A673 (cell line): ENCODE measurements at regions not wholly inside any gene's neighbourhood (a gene's known extent, or its start where the extent isn't known, plus 50 kb on each side); places are given as distances from the start of the nearest gene placed in this dataset.
A peak's percentile ranks its signal among the peaks of the same experiment; 100 is the strongest.
"Not testable (repeated sequence)": the region's sequence is repeated elsewhere in the genome, so short reads cannot be mapped to it uniquely, and the experiment has no call there.

Experiments used
- BruUV-seq: library from RNA; stranded (reverse); fragments of 400-500 nt; replicated peaks from 2 replicates; lab custom pipeline; 2021; lab: Mats Ljungman, UMichigan
- CTCF ChIA-PET: fragments of 300-600 bp; sonication (Branson Sonifier 250); formaldehyde crosslinking; loops from one replicate; lab custom pipeline; 2022; ENCODE audit warnings: antibody characterized with exemption; lab: Charles Lee
- POLR2A ChIA-PET: fragments of 300-600 bp; sonication (Branson Sonifier 250); formaldehyde crosslinking; loops from one replicate; lab custom pipeline; 2022; ENCODE audit warnings: antibody characterized with exemption; ENCODE audit not compliant: low non-redundant PET; lab: Charles Lee
- DNase-seq: peaks from one replicate; pipeline ENCODE4 v3.0.0-alpha.2; 2015; ENCODE audit warnings: low spot score
- H3K27ac ChIP-seq: fragments of 200-600 bp; sonication (generic); 2 replicates; pipeline ENCODE4 v1.5.1; 2016; ENCODE audit warnings: mixed run types, low read depth, mild to moderate bottlenecking, mixed read lengths, antibody characterized with exemption, low read length; ENCODE audit not compliant: poor library complexity, severe bottlenecking
- H3K27me3 ChIP-seq: fragments of 200-600 bp; sonication (generic); replicated peaks from 2 replicates; pipeline ENCODE4 v1.6.1; 2017; ENCODE audit warnings: mixed run types, low read depth, mild to moderate bottlenecking, mixed read lengths, antibody characterized with exemption, low read length; ENCODE audit not compliant: insufficient read depth, poor library complexity
- H3K36me3 ChIP-seq: fragments of 200-600 bp; sonication (generic); 2 replicates; pipeline ENCODE4 v1.6.1; 2016; ENCODE audit warnings: mixed run types, mild to moderate bottlenecking, mixed read lengths, antibody characterized with exemption, low read length; ENCODE audit not compliant: insufficient read depth, poor library complexity, severe bottlenecking
- H3K4me1 ChIP-seq: fragments of 200-600 bp; sonication (generic); 2 replicates; pipeline ENCODE4 v1.6.1; 2017; ENCODE audit warnings: mixed run types, mild to moderate bottlenecking, mixed read lengths, antibody characterized with exemption, low read length; ENCODE audit not compliant: insufficient read depth, poor library complexity, severe bottlenecking
- H3K4me3 ChIP-seq: fragments of 200-600 bp; sonication (generic); 2 replicates; pipeline ENCODE4 v1.5.1; 2016; ENCODE audit warnings: low read depth, mixed run types, mild to moderate bottlenecking, mixed read lengths, low read length; ENCODE audit not compliant: poor library complexity, severe bottlenecking
- H3K9me3 ChIP-seq: fragments of 200-600 bp; sonication (generic); 2 replicates; pipeline ENCODE4 v1.6.1; 2016; ENCODE audit warnings: mixed run types, low read depth, mild to moderate bottlenecking, mixed read lengths, antibody characterized with exemption, low read length; ENCODE audit not compliant: poor library complexity, severe bottlenecking
- CTCF ChIP-seq: fragments of 300-800, 200-600 bp; sonication (generic); conservative IDR thresholded peaks from 2 replicates; pipeline ENCODE4 v1.5.1; 2017; ENCODE audit warnings: low read depth, mild to moderate bottlenecking, antibody characterized with exemption, low read length, moderate library complexity, mixed read lengths
- EZH2 ChIP-seq: fragments of 200-600 bp; sonication (generic); IDR thresholded peaks from 2 replicates; pipeline ENCODE4 v1.6.1; 2017; ENCODE audit warnings: borderline replicate concordance, low read depth, mild to moderate bottlenecking, mixed read lengths, antibody characterized with exemption, low read length; ENCODE audit not compliant: poor library complexity, severe bottlenecking
- intact Hi-C: fragments of 100-400 bp; cut with micrococcal nuclease; formaldehyde crosslinking; loops from one replicate; pipeline ENCODE4 v1.10.0; 2022; ENCODE audit not compliant: unreplicated experiment

- ChIA-PET CTCF (no interaction called here), POLR2A (no interaction called here)
- no TSS peak for BruUV-seq
- intact Hi-C loops, result loop anchor here (5.0 kb wide), 1 partner anchor 317 kb away; no protein-coding TSS in a partner anchor
- TF ChIP-seq CTCF, result no peak
- Histone ChIP-seq H3K27me3 (no peaks in the 10 kb centered on the region), H3K4me3 (no peak overlapping the region), H3K27ac (peak overlapping the region; percentile 85), H3K9me3 (no peaks in the 10 kb centered on the region), H3K36me3 (no peaks in the 10 kb centered on the region), H3K4me1 (peaks cover 19% of the 10 kb centered on the region)
- peak; percentile 14 for DNase-seq
Measured at GRCh38 chr17:64739316-64740058, 77.4 kb upstream of the SMURF2 start.

GRCh38 chr17:64736804-64737492 is 74.8 kb upstream of the SMURF2 start:
- peak; percentile 62 for DNase-seq
- CTCF ChIA-PET, result interaction anchor here (0.7 kb wide), 1 partner anchor 85 kb away, joined by 15 read pairs; no protein-coding TSS in a partner anchor
- no peak for TF ChIP-seq EZH2
- TF ChIP-seq CTCF, result peak; percentile 63
- Histone ChIP-seq H3K4me3 (no peak overlapping the region), H3K4me1 (peaks cover 14% of the 10 kb centered on the region), H3K27ac (no peak overlapping the region), H3K36me3 (no peaks in the 10 kb centered on the region), H3K9me3 (no peaks in the 10 kb centered on the region), H3K27me3 (no peaks in the 10 kb centered on the region)
- no TSS peak for BruUV-seq
- POLR2A ChIA-PET, result no interaction called here
- intact Hi-C loops, result loop anchor here (5.0 kb wide), 1 partner anchor 315 kb away; no protein-coding TSS in a partner anchor

GRCh38 chr17:64732336-64733006 is 70.4 kb upstream of the SMURF2 start:
- Histone ChIP-seq H3K9me3 (no peaks in the 10 kb centered on the region), H3K36me3 (no peaks in the 10 kb centered on the region), H3K27me3 (no peaks in the 10 kb centered on the region), H3K27ac (no peak overlapping the region), H3K4me1 (no peaks in the 10 kb centered on the region), H3K4me3 (no peak overlapping the region)
- CTCF ChIA-PET, result no interaction called here
- intact Hi-C loops, result no loop called here
- POLR2A ChIA-PET, result no interaction called here
- TF ChIP-seq CTCF, result no peak
- TF ChIP-seq EZH2, result no peak
- no peak for DNase-seq
- no TSS peak for BruUV-seq

GRCh38 chr17:64730023-64730422 is 67.9 kb upstream of the SMURF2 start:
- POLR2A ChIA-PET, H3K9me3 ChIP-seq, DNase-seq, CTCF ChIA-PET, H3K27me3 ChIP-seq, H3K4me3 ChIP-seq, BruUV-seq, H3K36me3 ChIP-seq, H3K4me1 ChIP-seq, intact Hi-C loops, H3K27ac ChIP-seq: not testable (repeated sequence)
